ENCODE measurements at regions not wholly inside any gene's neighbourhood (a gene's known extent, or its start where the extent isn't known, plus 50 kb on each side); places are given as distances from the start of the nearest gene placed in this dataset.
"Not testable (repeated sequence)": the region's sequence is repeated elsewhere in the genome, so short reads cannot be mapped to it uniquely, and the experiment has no call there.

GRCh38 chr17:45592433-45592923, 102.0 kb upstream of the PLEKHM1 start:
- TF ChIP-seq, protein P1, sequence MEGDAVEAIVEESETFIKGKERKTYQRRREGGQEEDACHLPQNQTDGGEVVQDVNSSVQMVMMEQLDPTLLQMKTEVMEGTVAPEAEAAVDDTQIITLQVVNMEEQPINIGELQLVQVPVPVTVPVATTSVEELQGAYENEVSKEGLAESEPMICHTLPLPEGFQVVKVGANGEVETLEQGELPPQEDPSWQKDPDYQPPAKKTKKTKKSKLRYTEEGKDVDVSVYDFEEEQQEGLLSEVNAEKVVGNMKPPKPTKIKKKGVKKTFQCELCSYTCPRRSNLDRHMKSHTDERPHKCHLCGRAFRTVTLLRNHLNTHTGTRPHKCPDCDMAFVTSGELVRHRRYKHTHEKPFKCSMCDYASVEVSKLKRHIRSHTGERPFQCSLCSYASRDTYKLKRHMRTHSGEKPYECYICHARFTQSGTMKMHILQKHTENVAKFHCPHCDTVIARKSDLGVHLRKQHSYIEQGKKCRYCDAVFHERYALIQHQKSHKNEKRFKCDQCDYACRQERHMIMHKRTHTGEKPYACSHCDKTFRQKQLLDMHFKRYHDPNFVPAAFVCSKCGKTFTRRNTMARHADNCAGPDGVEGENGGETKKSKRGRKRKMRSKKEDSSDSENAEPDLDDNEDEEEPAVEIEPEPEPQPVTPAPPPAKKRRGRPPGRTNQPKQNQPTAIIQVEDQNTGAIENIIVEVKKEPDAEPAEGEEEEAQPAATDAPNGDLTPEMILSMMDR (IDR thresholded peaks at IDR 0.05): peak; percentile 87
- TF ChIP-seq, protein P2, sequence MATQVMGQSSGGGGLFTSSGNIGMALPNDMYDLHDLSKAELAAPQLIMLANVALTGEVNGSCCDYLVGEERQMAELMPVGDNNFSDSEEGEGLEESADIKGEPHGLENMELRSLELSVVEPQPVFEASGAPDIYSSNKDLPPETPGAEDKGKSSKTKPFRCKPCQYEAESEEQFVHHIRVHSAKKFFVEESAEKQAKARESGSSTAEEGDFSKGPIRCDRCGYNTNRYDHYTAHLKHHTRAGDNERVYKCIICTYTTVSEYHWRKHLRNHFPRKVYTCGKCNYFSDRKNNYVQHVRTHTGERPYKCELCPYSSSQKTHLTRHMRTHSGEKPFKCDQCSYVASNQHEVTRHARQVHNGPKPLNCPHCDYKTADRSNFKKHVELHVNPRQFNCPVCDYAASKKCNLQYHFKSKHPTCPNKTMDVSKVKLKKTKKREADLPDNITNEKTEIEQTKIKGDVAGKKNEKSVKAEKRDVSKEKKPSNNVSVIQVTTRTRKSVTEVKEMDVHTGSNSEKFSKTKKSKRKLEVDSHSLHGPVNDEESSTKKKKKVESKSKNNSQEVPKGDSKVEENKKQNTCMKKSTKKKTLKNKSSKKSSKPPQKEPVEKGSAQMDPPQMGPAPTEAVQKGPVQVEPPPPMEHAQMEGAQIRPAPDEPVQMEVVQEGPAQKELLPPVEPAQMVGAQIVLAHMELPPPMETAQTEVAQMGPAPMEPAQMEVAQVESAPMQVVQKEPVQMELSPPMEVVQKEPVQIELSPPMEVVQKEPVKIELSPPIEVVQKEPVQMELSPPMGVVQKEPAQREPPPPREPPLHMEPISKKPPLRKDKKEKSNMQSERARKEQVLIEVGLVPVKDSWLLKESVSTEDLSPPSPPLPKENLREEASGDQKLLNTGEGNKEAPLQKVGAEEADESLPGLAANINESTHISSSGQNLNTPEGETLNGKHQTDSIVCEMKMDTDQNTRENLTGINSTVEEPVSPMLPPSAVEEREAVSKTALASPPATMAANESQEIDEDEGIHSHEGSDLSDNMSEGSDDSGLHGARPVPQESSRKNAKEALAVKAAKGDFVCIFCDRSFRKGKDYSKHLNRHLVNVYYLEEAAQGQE (IDR thresholded peaks at IDR 0.05; ENCODE audit: insufficient read depth in 1 of 2, low read depth in 2 of 2, low read length in 1 of 2): not testable (repeated sequence)
- TF ChIP-seq POLR2AphosphoS5, TCF7L2 (IDR thresholded peaks at IDR 0.05; ENCODE audit: low read depth, low read length): not testable (repeated sequence)

Measured in Panc1 (cell line).